ENCODE measurements at regions not wholly inside any gene's neighbourhood (a gene's known extent, or its start where the extent isn't known, plus 50 kb on each side); places are given as distances from the start of the nearest gene placed in this dataset.

DNA sequence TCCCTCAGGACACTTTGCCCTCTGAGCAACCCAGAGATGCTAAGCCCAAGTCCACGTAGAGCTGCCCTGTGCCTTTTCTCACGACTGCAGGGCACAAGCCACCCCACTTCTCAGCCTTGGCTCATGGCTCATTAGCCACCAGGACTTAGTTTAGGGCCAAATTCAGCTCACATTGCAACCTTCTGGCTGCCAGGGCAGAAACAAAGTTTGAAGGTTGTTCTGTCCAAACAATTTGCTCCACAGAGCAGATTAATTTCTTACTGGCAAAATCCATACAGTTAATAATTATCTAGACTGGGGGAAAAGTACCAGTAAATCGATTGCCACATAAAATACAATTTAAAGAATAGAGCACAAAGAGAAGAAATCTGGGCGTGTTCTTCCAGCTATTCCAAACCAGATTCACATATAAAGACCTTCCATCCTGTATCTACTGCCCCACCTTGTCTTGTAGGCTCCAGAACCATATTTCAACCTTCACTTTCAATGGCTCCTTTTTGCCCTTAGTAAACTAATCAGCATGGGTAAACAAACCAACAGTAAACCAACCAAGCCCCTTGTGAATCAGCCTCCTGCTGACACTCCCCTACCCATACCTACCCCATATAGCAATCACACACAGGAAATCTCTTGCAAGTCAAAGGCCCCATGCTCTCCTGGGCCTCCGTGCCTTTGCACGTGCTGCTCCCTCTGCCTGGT lies 101.9 kb downstream of the QRSL1 start:
- no peak for TF ChIP-seq EZH2 (IDR thresholded peaks at IDR 0.05; ENCODE audit: low read depth)
- no peak for TF ChIP-seq CTCF (conservative IDR thresholded peaks at IDR 0.05)

Data from PC-9 (cell line).